Keratinocyte (primary cell): ENCODE measurements at regions not wholly inside any gene's neighbourhood (a gene's known extent, or its start where the extent isn't known, plus 50 kb on each side); places are given as distances from the start of the nearest gene placed in this dataset.

Source experiments
- EZH2 ChIP-seq: IDR thresholded peaks from one replicate; pipeline ENCODE4 v1.6.1; 2012; ENCODE audit warnings: inconsistent platforms, mild to moderate bottlenecking, low read length, moderate library complexity
- TF ChIP-seq, protein P1 (sequence below), 3 experiments: IDR thresholded peaks in 1 of 3; conservative IDR thresholded peaks in 1 of 3; optimal IDR thresholded peaks in 1 of 3; 2 replicates in 2 of 3; 3 replicates in 1 of 3; pipeline versions ENCODE3 to v1.5.1; 2011; ENCODE audit warnings: low read length in 3 of 3, mild to moderate bottlenecking in 3 of 3, moderate library complexity in 2 of 3, control low read depth in 1 of 3, inconsistent platforms in 1 of 3; ENCODE audit not compliant: insufficient read depth in 2 of 3; ENCODE audit errors: extremely low read depth in 1 of 3

DNA sequence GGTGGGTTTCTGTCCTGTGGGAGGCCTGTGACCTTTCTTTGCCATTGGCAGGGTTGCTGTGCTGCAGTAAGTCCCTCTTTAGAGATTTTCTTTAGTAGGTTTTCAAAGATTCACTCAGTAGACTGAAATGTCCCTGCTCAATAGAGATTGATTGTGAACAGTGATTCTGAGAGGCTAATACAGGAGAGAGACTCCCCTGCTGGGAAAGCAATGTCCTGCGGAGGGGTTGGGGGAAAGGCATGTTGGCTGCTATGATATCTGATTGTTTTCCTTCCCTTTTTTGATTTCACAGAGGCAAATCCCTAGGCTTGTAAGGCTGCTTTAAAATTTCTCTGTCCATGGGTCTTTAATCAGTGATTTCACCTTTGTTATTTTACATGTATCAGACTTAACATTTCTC lies 589.9 kb downstream of the ADGRL2 start:
- TF ChIP-seq, protein P1, sequence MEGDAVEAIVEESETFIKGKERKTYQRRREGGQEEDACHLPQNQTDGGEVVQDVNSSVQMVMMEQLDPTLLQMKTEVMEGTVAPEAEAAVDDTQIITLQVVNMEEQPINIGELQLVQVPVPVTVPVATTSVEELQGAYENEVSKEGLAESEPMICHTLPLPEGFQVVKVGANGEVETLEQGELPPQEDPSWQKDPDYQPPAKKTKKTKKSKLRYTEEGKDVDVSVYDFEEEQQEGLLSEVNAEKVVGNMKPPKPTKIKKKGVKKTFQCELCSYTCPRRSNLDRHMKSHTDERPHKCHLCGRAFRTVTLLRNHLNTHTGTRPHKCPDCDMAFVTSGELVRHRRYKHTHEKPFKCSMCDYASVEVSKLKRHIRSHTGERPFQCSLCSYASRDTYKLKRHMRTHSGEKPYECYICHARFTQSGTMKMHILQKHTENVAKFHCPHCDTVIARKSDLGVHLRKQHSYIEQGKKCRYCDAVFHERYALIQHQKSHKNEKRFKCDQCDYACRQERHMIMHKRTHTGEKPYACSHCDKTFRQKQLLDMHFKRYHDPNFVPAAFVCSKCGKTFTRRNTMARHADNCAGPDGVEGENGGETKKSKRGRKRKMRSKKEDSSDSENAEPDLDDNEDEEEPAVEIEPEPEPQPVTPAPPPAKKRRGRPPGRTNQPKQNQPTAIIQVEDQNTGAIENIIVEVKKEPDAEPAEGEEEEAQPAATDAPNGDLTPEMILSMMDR (optimal IDR thresholded peaks at IDR 0.05 in 1 of 3, IDR thresholded peaks at IDR 0.05 in 1 of 3, conservative IDR thresholded peaks at IDR 0.05 in 1 of 3; ENCODE audit: extremely low read depth in 1 of 3, insufficient read depth in 2 of 3, low read length in 3 of 3) = no peak
- no peak for TF ChIP-seq EZH2
